ENCODE measurements at regions not wholly inside any gene's neighbourhood (a gene's known extent, or its start where the extent isn't known, plus 50 kb on each side); places are given as distances from the start of the nearest gene placed in this dataset.
"Not testable (repeated sequence)": the region's sequence is repeated elsewhere in the genome, so short reads cannot be mapped to it uniquely, and the experiment has no call there.

DNA sequence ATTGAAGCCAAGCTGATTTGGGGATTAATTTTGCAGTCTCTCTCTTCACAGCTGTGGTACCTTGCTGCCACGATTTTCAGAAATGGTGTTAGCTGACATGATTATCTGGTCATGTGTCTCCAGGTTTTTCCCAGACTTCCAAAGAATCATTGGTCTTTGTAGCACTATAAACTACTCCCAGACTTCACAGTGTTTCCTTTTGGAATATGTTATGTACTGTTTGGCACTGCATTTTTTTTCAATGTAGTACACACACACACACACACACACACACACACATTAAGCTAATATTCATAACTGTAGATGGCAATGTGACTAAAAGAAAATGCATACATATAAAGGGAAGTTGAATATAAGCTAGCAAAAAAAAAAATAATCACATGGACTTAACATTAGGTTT, 856.6 kb upstream of the SPRY2 start:
- no peak for DNase-seq

DNA sequence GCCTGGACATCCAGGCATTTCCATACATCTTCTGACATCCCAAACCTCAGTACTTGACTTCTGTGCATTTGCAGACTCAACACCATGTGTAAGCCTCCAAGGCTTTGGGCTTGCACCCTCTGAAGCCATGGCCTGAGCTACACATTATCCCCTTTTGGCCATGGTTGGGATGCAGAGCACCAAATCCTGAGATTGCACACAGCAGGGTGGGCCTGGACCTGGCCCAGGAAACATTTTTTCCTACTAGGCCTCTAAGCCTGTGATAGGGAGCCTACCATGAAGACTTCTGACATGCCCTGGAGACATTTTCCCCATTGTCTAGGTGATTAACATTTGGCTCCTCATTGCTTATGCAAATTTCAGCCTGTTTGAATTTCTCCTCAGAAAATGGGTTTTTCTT, 853.4 kb upstream of the SPRY2 start:
- DNase-seq, result no peak

DNA sequence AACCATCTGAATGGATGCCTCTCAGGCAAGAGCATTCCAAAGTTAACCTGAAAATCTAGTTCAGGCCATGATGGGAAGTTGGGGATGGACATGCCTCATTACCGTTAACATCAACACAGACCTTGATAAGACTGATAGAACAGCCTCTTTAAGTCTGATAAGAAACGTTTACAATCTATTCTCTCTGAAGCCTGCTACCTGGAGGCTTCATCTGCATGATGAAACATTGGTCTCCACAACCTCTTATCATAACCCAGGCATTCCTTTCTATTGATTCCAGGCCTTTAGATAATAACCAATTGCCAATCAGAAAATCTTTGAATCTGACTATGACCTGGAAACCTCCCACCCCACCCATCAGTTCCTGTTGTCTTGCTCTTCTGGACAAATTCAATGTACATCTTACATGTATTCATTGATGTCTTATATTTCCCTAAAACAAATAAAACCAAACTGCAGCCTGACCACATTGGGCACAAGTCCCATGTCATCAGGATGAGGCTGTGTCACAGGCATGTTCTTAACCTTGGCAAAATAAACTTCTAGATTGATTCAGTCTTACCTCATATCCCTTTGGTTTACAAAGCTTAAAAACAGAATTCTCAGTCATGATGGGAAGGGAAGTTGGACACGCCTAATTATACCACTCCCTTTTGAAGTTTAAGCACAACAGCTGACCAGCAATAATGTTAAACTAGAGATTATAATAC, 843.8 kb upstream of the SPRY2 start:
- DNase-seq, result no peak

DNA sequence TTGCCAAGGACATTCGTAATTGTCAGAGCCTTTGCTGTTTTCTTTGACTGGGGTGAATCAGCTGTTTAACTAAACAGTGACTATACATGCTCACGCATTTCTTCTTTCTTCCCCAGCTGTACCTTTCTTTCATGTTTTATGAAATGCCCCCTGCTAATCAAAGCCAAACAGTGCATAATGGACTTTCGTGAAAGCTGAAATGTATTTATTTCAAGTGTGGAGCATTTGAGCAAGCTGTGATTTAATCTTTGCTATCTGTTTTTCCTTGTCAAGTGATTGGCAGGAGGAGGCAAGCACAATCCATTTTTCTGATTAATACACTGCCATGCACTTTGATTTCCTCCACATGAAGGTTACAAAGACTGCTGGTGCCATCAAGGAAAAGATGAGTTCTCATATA, 831.7 kb upstream of the SPRY2 start:
- no peak for DNase-seq

DNA sequence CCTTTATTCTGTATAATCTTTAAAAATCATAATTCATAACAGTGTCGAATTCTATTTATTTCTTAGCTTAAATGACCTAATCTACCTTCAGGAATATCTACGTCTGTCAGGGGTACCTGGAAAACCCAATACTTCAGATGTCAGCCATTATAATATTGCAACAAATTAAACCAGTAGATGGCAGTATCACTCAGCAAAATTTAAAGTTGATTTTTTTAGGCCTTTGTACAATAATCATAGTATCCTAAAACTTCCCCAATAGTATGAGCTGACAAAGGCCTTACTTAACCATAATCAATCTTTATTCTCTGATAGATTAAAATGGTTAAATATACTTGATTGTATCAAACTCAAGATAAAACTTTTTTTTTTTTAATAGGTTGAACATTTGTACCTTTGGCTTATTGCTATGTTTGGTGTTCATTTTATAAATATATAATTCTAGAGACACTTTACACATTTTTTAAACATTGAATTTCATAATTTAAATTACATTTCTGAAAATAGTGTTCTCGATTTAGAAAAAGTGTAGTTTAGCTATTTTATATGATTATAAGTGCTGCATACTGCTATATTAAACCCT, 830.2 kb upstream of the SPRY2 start:
- DNase-seq, result peak; percentile 11

DNA sequence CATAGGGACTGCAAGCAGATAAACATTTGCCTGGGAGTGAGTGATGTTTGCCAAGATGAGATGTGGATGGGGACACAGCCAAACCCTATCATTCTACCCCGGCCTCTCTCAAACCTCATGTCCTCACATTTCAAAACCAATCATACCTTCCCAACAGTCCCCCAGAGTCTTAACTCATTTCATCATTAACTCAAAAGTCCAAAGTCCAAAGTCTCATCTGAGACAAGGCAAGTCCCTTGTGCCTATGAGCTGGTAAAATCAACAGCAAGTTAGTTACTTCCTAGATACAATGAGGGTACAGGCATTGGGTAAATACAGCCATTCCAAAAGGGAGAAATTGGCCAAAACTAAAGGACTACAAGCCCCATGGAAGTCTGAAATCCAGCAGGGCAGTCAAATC, 822.9 kb upstream of the SPRY2 start:
- DNase-seq, result not testable (repeated sequence)

DNA sequence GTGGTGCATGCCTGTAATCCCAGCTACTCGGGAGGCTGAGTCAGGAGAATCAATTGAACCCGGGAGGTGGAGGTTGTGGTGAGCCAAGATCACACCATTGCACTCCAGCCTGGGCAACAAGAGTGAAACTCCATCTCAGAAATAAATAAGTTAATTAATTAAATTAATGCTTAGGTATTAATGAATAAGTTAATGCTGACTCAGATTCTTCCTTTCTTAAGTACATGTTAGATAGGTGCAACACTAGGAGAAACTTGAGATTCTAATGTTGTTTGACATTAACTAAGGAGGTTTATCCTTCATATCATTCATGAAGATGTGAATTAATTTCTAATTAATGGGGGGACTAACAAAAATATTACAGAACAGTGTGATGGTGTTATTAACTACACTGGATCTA, 812.6 kb upstream of the SPRY2 start:
- no peak for DNase-seq

DNA sequence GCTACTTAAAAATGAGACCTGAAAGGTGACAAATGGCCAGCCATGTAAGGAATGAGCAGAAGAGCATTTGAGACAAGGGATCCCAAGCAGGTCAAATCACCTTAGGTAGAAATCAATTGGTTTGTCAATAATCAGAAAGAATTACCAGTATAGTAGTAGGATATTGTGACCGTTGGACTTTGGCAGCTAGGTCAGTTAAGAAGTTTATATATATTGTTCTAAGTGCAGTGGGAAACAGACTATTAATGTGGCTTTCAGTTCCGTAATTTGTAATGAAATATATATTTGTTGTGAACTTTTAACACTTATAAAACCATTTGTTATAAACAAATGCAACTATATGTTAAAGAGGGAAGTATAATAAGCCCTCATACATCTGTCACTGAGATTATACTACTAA, 807.9 kb upstream of the SPRY2 start:
- DNase-seq, result no peak

DNA sequence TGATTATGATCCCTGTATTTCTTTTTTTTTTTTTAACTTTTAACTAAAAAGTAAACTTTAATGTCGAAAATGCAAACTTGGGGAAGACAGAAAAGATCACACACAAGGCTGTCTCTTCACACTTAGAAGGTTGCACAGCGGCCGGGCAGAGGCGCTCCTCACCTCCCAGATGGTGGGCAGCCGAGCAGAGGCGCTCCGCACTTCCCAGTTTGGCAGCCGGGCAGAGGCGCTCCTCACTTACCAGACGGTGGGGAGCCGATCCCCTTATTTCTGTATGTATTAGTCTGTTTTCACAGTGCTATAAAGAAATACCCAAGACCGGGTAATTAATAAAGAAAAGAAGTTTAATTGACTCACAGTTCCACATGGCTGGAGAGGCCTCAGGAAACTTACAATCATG, 805.6 kb upstream of the SPRY2 start:
- DNase-seq, result not testable (repeated sequence)

DNA sequence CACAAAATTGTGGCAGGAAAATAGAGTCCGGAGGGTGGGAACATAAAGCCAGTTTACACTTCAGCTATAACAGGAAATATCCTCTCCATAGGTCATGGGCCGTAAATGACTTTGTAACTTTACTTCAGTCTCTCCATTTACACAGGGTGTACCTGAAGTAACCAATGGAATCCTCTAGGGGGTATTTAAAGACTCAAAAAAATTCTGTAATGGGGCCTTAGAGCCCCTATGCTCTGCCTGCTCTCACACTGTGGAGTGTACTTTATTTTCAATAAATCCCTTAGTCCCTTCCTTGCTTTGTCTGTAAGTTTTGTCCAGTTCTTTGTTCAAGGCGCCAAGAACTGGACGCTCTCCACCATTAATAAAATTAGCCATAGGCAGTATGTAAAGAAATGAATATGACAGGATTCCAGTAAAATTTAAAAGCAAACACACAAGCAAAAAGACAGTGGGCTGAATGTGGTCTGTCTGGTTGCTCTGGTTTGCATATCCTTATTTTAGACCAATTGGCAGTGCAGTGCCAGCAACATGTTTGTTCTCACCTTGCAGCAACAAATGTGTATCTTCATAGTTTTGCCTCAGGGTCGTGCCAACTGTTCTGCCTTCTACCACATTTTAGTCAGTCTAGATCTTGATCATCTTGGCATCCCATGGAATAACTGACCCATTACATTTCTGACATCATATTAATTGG, 801.5 kb upstream of the SPRY2 start:
- no peak for DNase-seq

DNA sequence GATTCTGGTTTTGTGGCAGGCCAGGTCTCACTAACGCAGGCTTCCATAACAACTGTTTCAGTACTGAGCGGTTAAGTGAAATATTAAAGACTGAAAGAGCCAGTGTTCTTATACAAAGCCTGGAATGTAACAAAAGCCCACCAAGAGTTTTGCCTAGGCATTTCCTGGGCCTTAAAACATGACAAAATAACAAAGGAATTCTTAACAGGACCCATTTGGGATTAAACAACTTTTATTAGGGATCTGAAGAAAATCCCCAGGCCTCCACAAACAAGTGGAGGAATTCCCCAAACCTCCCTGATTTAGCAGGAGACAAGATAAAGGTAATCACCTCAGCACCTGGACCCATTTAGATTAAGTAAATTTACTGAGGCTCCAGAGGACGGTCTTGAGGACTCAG, 799.7 kb upstream of the SPRY2 start:
- no peak for DNase-seq

DNA sequence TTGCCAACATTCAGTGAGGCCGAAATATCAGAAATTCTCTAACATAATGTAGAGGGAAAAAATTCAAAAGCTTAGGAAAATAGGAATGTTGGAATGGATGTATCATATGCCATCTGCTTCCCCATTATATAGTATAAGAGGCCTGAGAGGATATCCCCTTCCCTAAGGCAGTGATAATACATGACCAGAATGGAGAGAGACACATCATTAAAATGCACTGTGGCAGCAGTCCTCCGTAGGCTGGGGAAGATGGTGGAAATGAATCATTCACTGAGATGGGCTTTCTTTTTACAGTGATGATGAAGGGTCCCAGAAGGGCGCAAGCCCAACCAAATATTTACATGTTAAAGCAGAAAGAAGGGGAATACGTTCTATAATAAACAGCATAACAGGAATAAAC, 799.1 kb upstream of the SPRY2 start:
- DNase-seq, result no peak

DNA sequence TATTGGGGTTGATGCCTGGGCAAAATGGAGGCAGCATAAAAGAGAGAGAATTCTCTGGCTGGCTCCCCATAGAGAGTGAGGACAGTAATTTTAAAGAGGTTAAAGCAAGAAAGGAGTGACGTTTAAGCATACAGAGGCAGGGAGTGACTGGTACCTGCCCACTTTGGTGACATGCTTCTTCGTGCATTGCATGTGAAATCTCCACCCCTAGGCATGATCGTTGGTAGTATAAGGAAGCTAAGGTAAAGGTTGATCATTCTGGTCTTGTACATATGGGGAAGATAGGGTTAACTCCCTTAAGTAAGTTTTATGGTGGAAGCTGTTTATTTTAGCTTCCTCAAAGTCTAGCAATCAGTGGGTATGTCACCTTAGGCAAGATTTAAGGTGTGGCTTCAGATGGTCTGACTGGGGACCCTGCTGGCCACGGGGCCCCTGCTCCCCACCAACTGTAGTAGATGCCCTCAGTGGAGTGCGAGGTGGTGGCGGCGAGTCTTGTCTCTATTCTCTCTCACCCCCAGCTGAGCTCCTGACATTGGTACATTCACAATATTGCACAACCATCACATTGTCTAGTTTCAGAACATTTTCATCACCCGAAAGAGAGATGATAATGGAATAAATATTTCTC, 797.5 kb upstream of the SPRY2 start:
- no peak for DNase-seq

DNA sequence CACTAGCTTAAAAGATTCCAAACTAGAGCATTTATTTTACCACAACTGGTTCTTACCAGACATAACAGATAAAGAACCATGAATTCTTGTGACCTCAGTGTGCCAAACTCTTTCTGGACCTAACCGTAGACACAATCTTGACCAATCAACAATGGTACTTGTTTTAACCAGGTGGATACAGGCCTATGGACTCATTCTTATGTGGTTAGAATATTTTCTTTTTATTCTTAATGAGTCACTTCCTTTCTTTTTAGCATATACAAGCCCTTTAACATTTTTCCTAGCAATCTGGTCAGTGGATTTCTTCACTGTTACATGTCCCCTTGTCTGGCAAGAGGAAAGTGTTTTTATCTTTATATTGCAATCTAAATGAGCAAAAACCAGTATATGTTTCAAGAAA, 792.1 kb upstream of the SPRY2 start:
- DNase-seq, result no peak

DNA sequence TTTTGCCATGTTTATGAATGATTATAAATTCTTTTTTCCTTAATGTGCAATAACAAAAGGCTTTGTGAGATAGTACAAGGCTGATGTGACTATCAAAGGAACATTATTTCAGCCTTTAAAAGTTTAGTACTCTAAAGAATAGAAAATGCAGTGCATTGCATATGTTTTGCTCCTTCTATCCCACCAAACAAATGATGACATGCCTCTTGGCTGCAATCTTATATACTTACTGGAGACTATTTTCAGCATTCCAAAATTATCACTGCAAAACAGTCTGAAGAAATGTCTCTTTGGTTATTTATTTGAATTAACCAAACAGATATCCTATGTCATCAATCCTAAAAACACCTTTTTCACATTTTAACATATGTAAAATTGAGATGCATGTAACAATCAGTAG, 776.5 kb upstream of the SPRY2 start:
- no peak for DNase-seq

DNA sequence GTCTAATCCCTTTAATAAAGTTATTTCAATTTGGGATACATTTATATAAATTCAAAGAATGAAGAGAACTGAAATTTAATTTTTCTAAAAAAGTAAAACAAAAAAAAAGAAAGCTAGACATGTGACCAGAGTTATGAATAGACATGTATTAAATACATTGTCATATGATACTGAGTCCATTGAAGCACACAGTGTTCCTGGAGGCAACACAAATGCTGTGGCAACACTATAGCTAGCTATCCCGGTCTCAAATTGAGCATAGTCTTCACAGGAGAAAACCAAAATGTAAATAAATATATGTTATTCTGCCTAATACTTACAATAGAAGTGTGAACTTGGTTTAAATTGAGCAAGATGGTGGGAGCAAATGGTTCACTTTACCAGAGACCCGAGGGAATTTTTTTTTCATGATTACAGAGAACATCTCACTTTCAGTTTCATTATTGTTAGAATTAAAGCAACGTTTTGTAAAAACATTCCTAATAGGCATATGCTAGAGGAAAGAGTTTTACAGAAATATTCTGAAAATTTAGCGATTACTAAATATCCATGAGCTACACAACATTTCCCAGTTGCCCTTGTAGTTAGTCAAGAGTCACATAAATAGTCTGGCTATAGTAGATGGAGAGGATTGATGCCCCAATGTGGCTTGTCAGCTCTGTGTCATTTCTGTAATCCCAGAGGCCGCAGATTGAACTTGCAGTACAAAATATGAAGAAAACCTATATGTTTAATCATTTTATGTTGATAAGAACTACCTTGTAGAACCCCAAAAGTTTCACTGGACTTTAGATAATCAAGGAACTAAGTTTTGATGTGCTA, 775.7 kb upstream of the SPRY2 start:
- no peak for DNase-seq

DNA sequence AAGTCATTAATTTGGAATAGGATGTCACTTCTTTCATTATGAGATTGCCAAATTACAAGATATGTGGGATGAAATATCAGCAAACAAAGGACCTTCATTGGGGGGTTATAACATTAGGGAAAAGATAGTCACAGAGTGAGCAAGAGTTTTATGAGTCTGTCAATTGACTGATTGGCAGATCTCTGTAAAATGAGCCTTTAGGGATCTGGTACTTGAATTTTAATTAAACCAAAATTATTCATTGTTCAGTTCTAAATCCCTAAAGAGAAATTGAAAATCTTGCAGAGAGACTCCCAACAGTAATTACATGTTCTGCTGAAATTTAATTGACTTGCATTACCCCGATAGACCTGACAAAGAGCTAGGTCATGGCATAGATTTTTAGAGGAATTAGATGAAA, 768.1 kb upstream of the SPRY2 start:
- DNase-seq, result no peak

DNA sequence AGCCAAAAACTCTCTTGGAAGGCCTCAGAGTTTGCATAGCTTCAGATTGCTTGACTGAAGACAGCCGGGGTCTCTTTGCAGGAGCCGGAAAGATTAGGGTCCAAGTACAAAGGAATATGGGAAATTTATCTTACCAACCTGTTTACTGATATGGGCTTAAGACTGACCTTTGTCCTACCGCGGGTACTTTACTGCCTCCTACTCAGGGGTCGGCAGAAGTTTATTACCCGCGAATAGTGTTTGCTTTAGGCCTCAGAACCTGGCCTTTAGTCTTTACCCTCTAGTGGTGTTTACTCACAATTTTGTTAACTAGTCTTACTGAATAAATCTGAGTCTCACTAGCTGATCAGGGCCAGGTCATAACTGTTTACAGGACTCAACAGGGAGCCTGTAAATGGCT, 765.4 kb upstream of the SPRY2 start:
- DNase-seq, result no peak

DNA sequence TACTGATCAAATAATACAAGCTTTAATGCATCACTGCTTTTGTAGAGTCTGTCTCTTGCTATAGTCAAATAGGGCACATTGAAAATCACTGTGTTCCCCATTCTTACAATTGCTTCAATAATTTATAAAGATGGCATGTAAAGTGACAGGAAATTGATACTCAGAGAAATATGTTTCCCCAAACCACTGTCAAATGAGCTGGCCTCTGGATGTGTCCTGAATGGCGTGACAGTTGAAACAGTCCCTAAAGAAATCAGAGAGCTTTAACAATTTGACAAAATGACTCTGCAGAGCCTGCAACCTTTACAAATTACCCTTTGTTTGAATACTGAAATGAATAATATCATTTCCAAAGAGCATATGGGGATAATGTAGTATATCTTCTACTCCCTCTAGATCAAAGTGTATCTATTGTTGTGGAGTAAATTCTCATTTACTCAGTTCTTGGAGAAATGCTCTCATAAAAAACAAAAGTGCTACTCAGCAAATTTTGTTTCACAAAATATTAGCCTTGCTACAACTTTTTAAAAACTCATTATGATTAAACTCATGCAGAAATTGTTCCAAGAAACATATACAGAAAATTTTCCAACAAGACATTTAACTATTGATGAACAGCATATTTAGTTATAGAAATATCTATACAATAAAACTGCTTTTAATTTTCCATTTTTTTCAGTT, 763.2 kb upstream of the SPRY2 start:
- no peak for DNase-seq

DNA sequence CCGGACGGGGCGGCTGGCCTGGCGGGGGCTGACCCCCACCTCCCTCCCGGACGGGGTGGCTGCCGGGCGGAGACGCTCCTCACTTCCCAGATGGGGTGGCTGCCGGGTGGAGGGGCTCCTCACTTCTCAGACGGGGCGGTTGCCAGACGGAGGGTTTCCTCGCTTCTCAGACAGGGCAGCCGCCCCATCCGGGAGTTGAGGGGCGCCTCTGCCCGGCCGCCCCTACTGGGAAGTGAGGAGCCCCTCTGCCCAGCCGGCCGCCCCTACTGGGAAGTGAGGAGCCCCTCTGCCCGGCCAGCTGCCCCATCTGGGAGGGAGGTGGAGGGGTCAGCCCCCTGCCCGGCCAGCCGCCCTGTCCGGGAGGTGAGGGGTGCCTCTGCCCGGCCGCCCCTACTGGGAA, 761.1 kb upstream of the SPRY2 start:
- not testable (repeated sequence) for DNase-seq

DNA sequence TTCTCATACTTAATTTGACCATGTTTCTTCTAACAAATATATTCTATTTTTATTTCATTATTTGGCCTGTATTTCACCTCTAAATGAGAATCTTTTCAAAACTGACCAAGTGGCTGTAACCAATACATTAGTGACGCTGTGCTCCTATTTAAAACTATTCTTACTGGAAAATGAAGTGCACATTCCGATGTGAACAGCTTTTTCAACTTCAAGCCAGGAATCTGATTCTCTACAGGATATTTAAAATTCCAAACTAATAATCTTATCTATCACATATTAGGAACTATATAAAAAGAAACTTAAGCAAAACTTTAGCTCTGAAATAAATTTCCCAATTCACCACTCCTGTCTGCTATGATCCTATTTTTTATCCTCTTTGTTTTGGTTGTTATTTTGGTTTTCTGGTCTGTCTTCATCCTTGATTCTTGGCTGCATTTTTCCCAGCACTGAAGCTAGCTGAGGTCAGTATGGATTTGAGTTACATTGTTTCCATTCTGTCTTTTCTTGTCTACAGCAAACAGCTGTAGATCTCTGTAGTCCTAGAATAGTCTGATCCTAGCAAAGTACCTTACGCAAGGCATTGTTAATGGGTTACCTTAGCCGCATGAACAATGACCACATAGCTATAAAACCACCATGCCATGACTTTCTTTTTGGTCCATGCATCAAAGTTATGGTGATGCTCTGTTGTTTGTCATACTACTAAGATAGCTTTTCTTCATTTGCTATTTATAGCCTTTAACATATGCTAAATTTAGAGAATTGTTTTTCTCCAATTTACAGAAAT, 748.6 kb upstream of the SPRY2 start:
- no peak for DNase-seq

Measured in NCI-H2107 (cell line).